ENCODE measurements at regions not wholly inside any gene's neighbourhood (a gene's known extent, or its start where the extent isn't known, plus 50 kb on each side); places are given as distances from the start of the nearest gene placed in this dataset.

- TF ChIP-seq CTCF (IDR thresholded peaks at IDR 0.05; ENCODE audit: low read length) (no peak), EZH2 (IDR thresholded peaks at IDR 0.05; ENCODE audit: borderline replicate concordance, low read length) (no peak)
Measured at GRCh38 chr1:116835161-116835560, 74.6 kb upstream of the PTGFRN start.

Data from OCI-LY1 (cell line).